ENCODE measurements at regions not wholly inside any gene's neighbourhood (a gene's known extent, or its start where the extent isn't known, plus 50 kb on each side); places are given as distances from the start of the nearest gene placed in this dataset.
"Not testable (repeated sequence)": the region's sequence is repeated elsewhere in the genome, so short reads cannot be mapped to it uniquely, and the experiment has no call there.

GRCh38 chr11:122592641-122593040 lies 62.9 kb upstream of the UBASH3B start:
- H3K36me3 ChIP-seq (ENCODE audit: control insufficient read depth in 1 of 2, insufficient read depth in 2 of 2, low read length in 2 of 2), result no peaks in the 10 kb centered on the region
- H3K4me2 ChIP-seq (ENCODE audit: low read length), result no peak overlapping the region
- H3K27me3 ChIP-seq (ENCODE audit: insufficient read depth, low read length), result no peaks in the 10 kb centered on the region
- H4K91ac ChIP-seq (ENCODE audit: low read depth, low read length), result no peak overlapping the region
- H2BK120ac ChIP-seq (ENCODE audit: insufficient read depth, low read length, poor library complexity), result no peak overlapping the region
- H3K79me1 ChIP-seq (ENCODE audit: low read length), result no peaks in the 10 kb centered on the region
- no peak overlapping the region for H3K9ac ChIP-seq (ENCODE audit: low read length)
- no peak for DNase-seq
- no peak overlapping the region for H3K18ac ChIP-seq (ENCODE audit: low read length)
- no peak overlapping the region for H3K4ac ChIP-seq (ENCODE audit: low read depth, low read length)
- no peaks in the 10 kb centered on the region for H3K9me3 ChIP-seq (ENCODE audit: insufficient read depth, low read depth, low read length)
- H3K79me2 ChIP-seq (ENCODE audit: control insufficient read depth, insufficient read depth, low read length, poor library complexity), result no peaks in the 10 kb centered on the region
- no peak overlapping the region for H2AK5ac ChIP-seq (ENCODE audit: low read length)
- no peak overlapping the region for H2AFZ ChIP-seq (ENCODE audit: insufficient read depth, low read length, poor library complexity)
- H2BK5ac ChIP-seq (ENCODE audit: low read depth, low read length, poor library complexity), result no peak overlapping the region
- H3K27ac ChIP-seq (ENCODE audit: low read depth, low read length), result no peak overlapping the region
- no peak overlapping the region for H4K8ac ChIP-seq (ENCODE audit: low read depth, low read length)
- H2BK12ac ChIP-seq (ENCODE audit: low read length), result no peak overlapping the region
- H3K23ac ChIP-seq (ENCODE audit: low read length), result no peak overlapping the region
- no peak overlapping the region for H3K14ac ChIP-seq (ENCODE audit: low read length)
- no CpG with 5 or more reads among the region's 6 CpGs for WGBS (ENCODE audit: extremely low coverage, insufficient coverage, insufficient read length)
- H3K4me3 ChIP-seq (ENCODE audit: low read depth, low read length), result no peak overlapping the region
- H4K12ac ChIP-seq (ENCODE audit: low read depth, low read length), result no peak overlapping the region
- no peaks in the 10 kb centered on the region for H3K4me1 ChIP-seq (ENCODE audit: control insufficient read depth in 1 of 2, insufficient read depth in 2 of 2, low read length in 2 of 2)

GRCh38 chr11:122584670-122585069 lies 70.9 kb upstream of the UBASH3B start:
- no peak overlapping the region for H4K12ac ChIP-seq (ENCODE audit: low read depth, low read length)
- H2BK12ac ChIP-seq (ENCODE audit: low read length), result no peak overlapping the region
- no peaks in the 10 kb centered on the region for H3K9me3 ChIP-seq (ENCODE audit: insufficient read depth, low read depth, low read length)
- H3K4me2 ChIP-seq (ENCODE audit: low read length), result no peak overlapping the region
- peaks cover 4 to 6% of the 10 kb centered on the region in 2 experiments for H3K4me1 ChIP-seq (ENCODE audit: control insufficient read depth in 1 of 2, insufficient read depth in 2 of 2, low read length in 2 of 2)
- no peak overlapping the region for H2AFZ ChIP-seq (ENCODE audit: insufficient read depth, low read length, poor library complexity)
- H3K79me1 ChIP-seq (ENCODE audit: low read length), result peaks cover 2% of the 10 kb centered on the region
- H2BK120ac ChIP-seq (ENCODE audit: insufficient read depth, low read length, poor library complexity), result no peak overlapping the region
- no peak overlapping the region for H3K23ac ChIP-seq (ENCODE audit: low read length)
- no peaks in the 10 kb centered on the region for H3K79me2 ChIP-seq (ENCODE audit: control insufficient read depth, insufficient read depth, low read length, poor library complexity)
- H3K4me3 ChIP-seq (ENCODE audit: low read depth, low read length), result no peak overlapping the region
- peak overlapping the region; percentile 28 for H4K8ac ChIP-seq (ENCODE audit: low read depth, low read length)
- H3K9ac ChIP-seq (ENCODE audit: low read length), result no peak overlapping the region
- H3K27me3 ChIP-seq (ENCODE audit: insufficient read depth, low read length), result no peaks in the 10 kb centered on the region
- H3K36me3 ChIP-seq (ENCODE audit: control insufficient read depth in 1 of 2, insufficient read depth in 2 of 2, low read length in 2 of 2), result no peaks in the 10 kb centered on the region
- no peak overlapping the region for H2BK5ac ChIP-seq (ENCODE audit: low read depth, low read length, poor library complexity)
- no peak overlapping the region for H3K4ac ChIP-seq (ENCODE audit: low read depth, low read length)
- H3K18ac ChIP-seq (ENCODE audit: low read length), result no peak overlapping the region
- WGBS (ENCODE audit: extremely low coverage, insufficient coverage, insufficient read length), result no CpG with 5 or more reads among the region's 8 CpGs
- no peak overlapping the region for H4K91ac ChIP-seq (ENCODE audit: low read depth, low read length)
- no peak overlapping the region for H3K27ac ChIP-seq (ENCODE audit: low read depth, low read length)
- H2AK5ac ChIP-seq (ENCODE audit: low read length), result no peak overlapping the region
- peak; percentile 54 to 73 for DNase-seq
- no peak overlapping the region for H3K14ac ChIP-seq (ENCODE audit: low read length)

- H3K79me2 ChIP-seq (ENCODE audit: control insufficient read depth, insufficient read depth, low read length, poor library complexity); H2AK5ac ChIP-seq (ENCODE audit: low read length); H4K12ac ChIP-seq (ENCODE audit: low read depth, low read length); H3K9ac ChIP-seq (ENCODE audit: low read length); H2AFZ ChIP-seq (ENCODE audit: insufficient read depth, low read length, poor library complexity); H3K9me3 ChIP-seq (ENCODE audit: insufficient read depth, low read depth, low read length); H3K79me1 ChIP-seq (ENCODE audit: low read length); H3K18ac ChIP-seq (ENCODE audit: low read length); H2BK12ac ChIP-seq (ENCODE audit: low read length); H3K4ac ChIP-seq (ENCODE audit: low read depth, low read length); H3K4me2 ChIP-seq (ENCODE audit: low read length); H2BK120ac ChIP-seq (ENCODE audit: insufficient read depth, low read length, poor library complexity); H3K27ac ChIP-seq (ENCODE audit: low read depth, low read length); H4K91ac ChIP-seq (ENCODE audit: low read depth, low read length); H3K4me1 ChIP-seq (ENCODE audit: control insufficient read depth in 1 of 2, insufficient read depth in 2 of 2, low read length in 2 of 2); H3K4me3 ChIP-seq (ENCODE audit: low read depth, low read length); H3K36me3 ChIP-seq (ENCODE audit: control insufficient read depth in 1 of 2, insufficient read depth in 2 of 2, low read length in 2 of 2); H4K8ac ChIP-seq (ENCODE audit: low read depth, low read length); H3K14ac ChIP-seq (ENCODE audit: low read length); H3K23ac ChIP-seq (ENCODE audit: low read length); H2BK5ac ChIP-seq (ENCODE audit: low read depth, low read length, poor library complexity); H3K27me3 ChIP-seq (ENCODE audit: insufficient read depth, low read length): not testable (repeated sequence)
- peak; percentile 25 to 42 for DNase-seq
- no CpG with 5 or more reads among the region's 13 CpGs for WGBS (ENCODE audit: extremely low coverage, insufficient coverage, insufficient read length)
These were observed 75.5 kb upstream of the UBASH3B start for GRCh38 chr11:122580071-122580470.

- H4K8ac ChIP-seq (ENCODE audit: low read depth, low read length), result no peak overlapping the region
- H2BK5ac ChIP-seq (ENCODE audit: low read depth, low read length, poor library complexity), result no peak overlapping the region
- H3K27me3 ChIP-seq (ENCODE audit: insufficient read depth, low read length), result no peaks in the 10 kb centered on the region
- no peak overlapping the region for H2AK5ac ChIP-seq (ENCODE audit: low read length)
- no peak overlapping the region for H4K91ac ChIP-seq (ENCODE audit: low read depth, low read length)
- WGBS (ENCODE audit: extremely low coverage, insufficient coverage, insufficient read length), result no CpG with 5 or more reads among the region's 3 CpGs
- no peak overlapping the region for H3K4ac ChIP-seq (ENCODE audit: low read depth, low read length)
- no peak overlapping the region for H3K4me3 ChIP-seq (ENCODE audit: low read depth, low read length)
- no peak overlapping the region for H3K9ac ChIP-seq (ENCODE audit: low read length)
- no peaks in the 10 kb centered on the region for H3K9me3 ChIP-seq (ENCODE audit: insufficient read depth, low read depth, low read length)
- H2BK120ac ChIP-seq (ENCODE audit: insufficient read depth, low read length, poor library complexity), result no peak overlapping the region
- H2BK12ac ChIP-seq (ENCODE audit: low read length), result no peak overlapping the region
- H3K79me2 ChIP-seq (ENCODE audit: control insufficient read depth, insufficient read depth, low read length, poor library complexity), result no peaks in the 10 kb centered on the region
- H3K4me1 ChIP-seq (ENCODE audit: control insufficient read depth in 1 of 2, insufficient read depth in 2 of 2, low read length in 2 of 2), result no peaks in the 10 kb centered on the region
- H2AFZ ChIP-seq (ENCODE audit: insufficient read depth, low read length, poor library complexity), result no peak overlapping the region
- no peak overlapping the region for H3K4me2 ChIP-seq (ENCODE audit: low read length)
- H3K14ac ChIP-seq (ENCODE audit: low read length), result no peak overlapping the region
- no peak overlapping the region for H4K12ac ChIP-seq (ENCODE audit: low read depth, low read length)
- H3K23ac ChIP-seq (ENCODE audit: low read length), result no peak overlapping the region
- peaks cover 2% of the 10 kb centered on the region for H3K79me1 ChIP-seq (ENCODE audit: low read length)
- H3K36me3 ChIP-seq (ENCODE audit: control insufficient read depth in 1 of 2, insufficient read depth in 2 of 2, low read length in 2 of 2), result no peaks in the 10 kb centered on the region
- DNase-seq, result peak in 1 of 2 donors; percentile 21
- H3K18ac ChIP-seq (ENCODE audit: low read length), result no peak overlapping the region
- no peak overlapping the region for H3K27ac ChIP-seq (ENCODE audit: low read depth, low read length)
These were observed 77.2 kb upstream of the UBASH3B start for GRCh38 chr11:122578171-122578825.
